Left renal pelvis (tissue), 4 donors: ENCODE measurements at regions not wholly inside any gene's neighbourhood (a gene's known extent, or its start where the extent isn't known, plus 50 kb on each side); places are given as distances from the start of the nearest gene placed in this dataset.

Source experiments
- DNase-seq, 4 donors: peaks; one replicate each; pipeline ENCODE4 v3.0.0-alpha.2; 2013; ENCODE audit warnings: low read depth in 4 of 4, low spot score in 3 of 4

DNA sequence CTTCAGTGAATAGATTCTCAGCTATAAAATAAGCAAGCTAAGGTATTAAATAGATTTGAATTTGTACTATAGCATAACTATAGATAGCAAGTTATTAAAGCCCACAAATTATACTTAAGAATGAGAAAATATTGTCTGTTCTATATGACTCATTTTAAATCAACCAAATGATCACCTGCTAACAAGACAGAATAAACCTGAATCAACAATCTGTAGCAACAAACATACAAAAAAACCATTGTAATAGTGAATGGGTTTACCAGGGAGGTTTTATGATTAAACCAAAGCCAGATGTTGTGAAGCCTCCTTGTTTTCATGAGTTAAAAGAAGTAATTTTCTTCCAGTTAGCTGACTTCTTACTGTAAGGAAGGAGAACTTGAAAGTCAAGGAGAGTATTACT, 71.9 kb upstream of the HTR1B start:
- no peak for DNase-seq

DNA sequence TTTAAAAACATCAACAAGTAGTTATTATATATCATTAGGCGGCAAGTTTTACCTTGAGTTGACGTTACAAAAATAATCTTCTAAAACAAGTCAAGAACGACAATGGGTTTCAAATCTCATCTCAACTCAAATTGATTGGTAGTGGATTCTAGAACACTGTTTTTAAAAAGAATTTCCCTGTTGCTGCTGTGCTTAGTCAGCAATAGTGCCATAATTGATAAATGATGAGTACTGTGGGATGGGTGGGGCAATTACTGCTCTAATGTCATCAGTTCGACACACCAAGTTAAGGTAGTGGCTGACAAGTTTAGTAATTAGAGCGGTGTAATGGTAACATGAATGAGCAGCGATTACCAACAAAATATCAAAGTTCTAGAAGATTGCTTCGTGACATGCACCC, 73.4 kb upstream of the HTR1B start:
- no peak for DNase-seq

DNA sequence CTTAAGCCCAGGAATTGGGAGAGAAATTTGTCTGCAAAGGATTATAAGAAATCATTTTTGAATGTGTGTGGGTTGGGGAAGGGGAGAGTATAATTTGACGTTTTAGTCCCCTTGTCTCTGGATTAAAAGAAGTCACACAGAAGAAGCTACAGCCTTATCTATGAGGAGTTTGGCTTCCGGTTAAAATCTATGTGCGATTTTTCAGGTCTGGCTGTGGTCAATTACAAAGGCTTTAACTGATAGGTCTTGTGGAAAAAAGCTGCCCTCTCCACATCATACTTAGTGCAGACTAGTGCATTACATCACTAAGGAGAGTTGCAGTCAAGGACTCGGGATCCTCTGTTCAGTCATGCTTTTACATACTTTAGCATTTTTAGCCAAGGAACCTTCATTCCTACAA, 80.3 kb upstream of the HTR1B start:
- DNase-seq = no peak

DNA sequence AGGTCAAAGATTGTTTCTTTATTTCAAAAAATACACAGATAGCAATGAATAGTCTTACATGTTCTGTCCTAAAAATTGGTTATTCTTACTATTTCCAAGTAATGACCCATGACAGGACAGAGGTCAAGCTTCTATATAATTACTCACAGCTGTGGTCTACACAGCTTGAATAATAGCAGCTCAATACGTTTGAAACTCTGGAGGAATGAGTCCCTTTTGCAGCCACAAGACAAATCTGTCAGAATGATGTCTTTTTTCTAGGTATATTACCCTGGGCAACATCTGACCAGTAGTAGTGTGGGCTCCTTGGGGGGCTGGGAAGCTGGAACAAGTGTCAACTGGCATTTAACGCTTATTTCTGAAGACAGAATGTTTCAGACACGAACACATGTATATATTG, 84.9 kb upstream of the HTR1B start:
- no peak for DNase-seq

DNA sequence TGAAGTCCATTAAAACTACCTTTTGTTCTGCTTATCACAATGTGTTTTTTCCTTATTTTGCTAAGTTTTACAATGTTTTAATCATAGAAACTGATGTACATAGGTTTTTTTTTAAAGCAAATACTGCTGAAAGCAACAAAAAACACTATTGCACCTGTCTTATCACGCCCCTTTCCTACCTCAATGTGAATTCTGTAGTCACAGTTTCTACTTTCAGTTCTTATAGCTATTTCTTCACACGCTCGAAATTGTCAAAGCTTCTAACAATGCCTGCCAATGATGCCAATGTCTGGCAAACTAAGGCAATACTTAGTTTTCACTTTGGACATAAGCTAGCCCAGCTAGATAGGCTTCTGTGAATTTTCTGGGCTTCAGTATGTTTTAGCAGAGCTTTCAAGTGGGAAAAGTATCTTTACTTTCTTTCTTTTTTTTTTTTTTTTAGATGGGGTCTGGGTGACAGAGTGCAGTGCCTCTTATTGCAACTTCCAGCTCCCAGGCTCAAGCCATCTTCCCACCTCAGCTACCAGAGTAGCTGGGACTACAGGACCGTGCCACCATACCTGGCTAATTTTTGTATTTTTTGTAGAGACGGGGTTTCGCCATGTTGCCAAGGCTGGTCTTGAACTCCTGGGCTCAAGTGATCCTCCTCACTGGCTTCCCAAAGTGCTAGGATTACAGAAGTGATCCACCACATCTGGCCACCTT, 85.5 kb upstream of the HTR1B start:
- DNase-seq = no peak

DNA sequence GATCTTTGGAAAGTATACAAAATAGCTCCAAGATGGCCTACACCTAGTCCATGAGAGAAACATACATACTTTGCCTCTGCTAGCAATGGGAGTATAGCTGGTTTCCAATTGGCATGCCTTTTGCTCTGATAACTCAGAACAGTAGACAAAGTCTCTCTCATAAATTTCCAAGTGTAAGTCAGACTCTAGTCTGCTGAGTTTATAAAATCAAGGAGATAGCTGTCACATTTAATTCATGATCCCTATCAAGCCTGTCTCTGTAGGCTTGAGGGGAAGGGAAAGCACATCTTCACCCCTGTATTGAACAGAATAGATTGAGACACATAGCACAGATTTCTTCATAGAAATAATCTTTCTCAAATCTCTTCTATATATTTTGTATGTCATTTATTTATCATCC, 87.8 kb upstream of the HTR1B start:
- no peak for DNase-seq

DNA sequence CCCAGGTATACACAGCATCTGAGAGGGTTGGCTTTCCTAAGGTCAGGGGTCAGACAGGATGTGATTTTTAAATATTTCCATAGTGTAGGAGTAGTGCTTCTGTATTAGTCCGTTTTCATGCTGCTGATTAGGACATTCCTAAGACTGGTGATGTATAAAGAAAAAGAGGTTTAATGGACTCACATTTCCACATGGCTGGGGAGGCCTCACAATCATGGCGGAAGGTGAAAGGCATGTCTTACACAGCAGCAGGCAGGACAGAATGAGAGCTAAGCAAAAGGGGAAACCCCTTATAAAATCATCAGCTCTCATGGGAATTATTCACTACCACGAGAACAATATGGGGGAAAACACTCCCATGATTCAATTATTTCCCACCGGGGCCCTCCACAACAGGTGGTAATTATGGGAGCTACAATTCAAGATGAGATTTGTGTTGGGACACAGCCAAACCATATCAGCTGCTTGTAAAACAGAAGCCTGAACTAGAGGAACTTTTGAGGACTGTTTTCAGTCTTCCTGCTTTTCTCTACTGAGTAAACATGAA, 91.0 kb upstream of the MEI4 start:
- DNase-seq = peak in 3 of 4 donors; percentile 1 to 3 (median 2)

DNA sequence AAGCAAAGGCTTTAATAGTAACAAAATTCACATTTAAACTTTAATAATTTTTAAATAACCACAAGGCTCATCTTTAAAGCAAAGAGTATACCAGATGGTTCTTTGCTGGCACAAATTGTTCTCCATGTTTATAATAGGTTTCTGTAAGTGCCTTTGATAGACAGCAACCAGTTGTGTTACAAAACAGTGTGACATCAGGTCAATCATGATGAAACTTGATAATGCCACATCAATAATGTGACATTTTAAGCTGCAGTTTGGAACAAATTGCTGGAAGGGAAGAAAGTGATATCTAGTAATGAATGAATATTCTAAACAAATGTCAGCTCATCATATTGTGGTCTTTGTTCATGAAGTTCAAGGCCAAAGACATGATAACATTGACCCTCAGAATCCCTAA, 87.5 kb upstream of the MEI4 start:
- DNase-seq = no peak

DNA sequence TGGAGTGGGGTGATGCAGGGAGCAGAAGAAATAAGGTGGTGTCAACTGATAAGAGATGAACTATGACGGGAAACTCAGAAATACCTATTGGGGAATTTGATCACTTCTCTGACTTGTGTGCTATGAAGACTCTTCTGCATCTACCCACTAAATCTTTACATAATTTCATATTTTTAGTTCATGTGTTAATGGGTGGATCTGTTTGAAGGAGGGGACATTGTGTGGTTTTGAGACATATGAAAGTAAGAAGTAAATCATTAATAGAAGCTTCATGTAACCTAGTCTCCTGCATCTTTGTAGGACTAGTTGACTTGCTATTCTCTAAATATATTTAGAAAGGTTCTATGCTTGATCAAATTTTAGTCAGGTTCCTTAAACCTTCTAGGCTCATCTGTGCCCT, 86.6 kb upstream of the MEI4 start:
- no peak for DNase-seq

DNA sequence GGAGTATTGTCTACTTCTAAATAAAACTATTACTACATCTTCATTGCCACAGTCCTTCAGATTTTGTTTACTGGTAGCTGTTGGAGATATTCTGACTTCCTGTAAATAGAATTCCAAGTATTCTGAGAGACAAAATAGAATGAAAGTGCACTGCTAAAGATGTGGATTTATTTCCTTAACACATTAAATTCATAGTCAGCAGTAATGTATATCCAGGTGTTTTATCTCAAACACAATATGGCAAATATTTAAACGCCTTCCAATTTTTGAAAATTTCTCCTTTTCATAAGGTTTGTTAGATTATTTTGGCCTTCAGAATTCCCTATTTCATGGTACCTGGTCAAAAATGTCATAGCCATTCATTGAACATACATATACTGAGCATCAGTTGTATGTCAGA, 84.3 kb upstream of the MEI4 start:
- no peak for DNase-seq

DNA sequence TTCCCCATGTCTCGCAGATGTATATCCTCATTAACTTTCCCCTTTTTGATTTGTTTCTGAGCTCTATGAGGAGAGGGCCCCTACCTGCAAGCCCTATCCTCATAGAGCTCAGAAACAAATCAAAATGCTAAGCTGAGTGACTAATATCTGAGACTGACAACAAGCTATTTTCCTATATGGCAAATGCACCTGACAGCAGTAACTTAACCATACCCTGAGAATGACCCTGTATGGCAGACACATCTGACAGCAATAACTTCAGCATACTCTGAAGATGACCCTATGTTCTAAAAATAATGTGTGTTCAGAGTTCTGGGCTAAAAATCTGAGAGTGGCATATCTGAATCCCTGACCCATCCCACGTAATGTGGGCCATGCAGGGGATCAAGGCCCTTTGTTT, 79.0 kb upstream of the MEI4 start:
- no peak for DNase-seq

DNA sequence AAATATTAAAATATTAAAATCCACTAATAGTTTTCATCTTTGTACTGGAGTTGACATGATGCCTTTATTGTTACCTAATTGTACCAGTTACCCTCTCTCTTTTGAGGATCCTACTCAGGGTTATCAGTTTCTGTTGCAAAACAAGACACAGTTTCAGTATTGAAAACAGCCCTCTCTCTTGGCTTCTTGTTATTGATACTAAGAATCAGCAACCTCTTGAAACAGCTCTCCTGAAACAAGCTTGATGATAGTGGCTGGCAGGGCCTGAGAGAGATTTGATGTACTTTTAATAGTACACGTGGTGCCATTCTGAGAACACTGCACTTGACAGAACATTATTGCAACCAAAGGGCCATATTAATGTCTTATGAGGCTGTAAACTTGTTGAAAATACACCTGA, 64.9 kb upstream of the MEI4 start:
- DNase-seq = no peak
